RCC 7860 (cell line): ENCODE measurements at regions not wholly inside any gene's neighbourhood (a gene's known extent, or its start where the extent isn't known, plus 50 kb on each side); places are given as distances from the start of the nearest gene placed in this dataset.
"Not testable (repeated sequence)": the region's sequence is repeated elsewhere in the genome, so short reads cannot be mapped to it uniquely, and the experiment has no call there.

Source experiments
- DNase-seq: peaks from one replicate; pipeline ENCODE4 v3.0.0-alpha.2; 2015; ENCODE audit warnings: low spot score
- FAIRE-seq: peaks from 2 replicates; lab custom pipeline; 2012; peaks lifted over from hg19 to GRCh38; lab: Jason Lieb, UNC

DNA sequence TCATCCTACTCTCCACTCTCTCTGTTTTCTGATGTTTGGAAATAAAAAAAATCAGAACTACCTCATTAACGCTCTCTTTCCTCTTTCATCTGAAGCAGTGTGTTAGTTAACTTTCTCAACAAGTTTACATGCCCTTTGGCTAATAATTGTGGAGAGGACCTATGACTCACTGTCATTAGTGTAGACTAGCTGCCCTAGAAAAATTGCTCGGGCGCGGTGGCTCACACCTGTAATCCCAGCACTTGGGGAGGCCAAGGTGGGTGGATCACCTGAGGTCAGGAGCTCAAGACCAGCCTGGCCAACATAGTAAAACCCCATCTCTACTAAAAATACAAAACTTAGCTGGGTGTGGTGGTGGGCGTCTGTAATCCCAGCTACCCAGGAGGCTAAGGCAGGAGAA is 94.5 kb upstream of the DPP6 start:
- not testable (repeated sequence) for DNase-seq, FAIRE-seq

DNA sequence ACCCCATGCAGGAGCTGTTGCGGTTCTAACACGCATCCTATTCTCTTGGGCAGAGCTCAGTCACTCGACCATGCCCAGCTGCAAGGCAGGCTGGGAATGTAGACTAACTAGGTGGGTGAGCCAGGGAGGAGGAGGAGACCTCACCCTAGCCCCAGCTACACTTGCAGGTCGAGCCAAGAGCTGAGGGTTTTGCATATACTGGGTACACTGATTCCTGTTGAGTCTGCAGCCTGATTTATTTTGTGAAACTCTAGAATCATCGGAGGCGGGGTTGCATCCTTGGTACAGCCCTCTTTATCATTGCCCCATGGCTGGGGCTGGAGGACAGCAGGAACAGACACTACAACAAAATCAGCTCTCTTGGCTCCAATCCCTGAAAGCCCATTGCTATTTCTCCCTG is 93.8 kb upstream of the DPP6 start:
- not testable (repeated sequence) for FAIRE-seq, DNase-seq

DNA sequence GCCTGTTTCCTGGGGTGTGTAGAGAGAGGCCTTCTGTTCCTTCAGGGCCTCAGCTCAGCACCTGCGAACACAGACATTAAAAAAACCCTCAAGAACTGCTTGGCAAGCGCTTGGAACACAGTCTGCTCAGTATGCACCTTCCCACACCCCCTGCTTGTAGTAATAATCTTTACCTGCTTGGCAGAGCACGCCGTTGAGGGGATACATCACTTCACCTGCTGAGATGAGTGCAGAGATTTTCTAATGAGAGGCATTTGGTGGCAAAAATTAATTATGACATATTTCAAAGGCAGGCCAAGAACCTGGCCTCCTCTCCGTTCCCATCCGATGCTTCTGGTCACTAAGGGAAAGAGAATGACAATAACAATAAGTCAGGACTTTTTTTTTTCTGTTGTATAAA is 93.4 kb upstream of the DPP6 start:
- not testable (repeated sequence) for FAIRE-seq, DNase-seq

DNA sequence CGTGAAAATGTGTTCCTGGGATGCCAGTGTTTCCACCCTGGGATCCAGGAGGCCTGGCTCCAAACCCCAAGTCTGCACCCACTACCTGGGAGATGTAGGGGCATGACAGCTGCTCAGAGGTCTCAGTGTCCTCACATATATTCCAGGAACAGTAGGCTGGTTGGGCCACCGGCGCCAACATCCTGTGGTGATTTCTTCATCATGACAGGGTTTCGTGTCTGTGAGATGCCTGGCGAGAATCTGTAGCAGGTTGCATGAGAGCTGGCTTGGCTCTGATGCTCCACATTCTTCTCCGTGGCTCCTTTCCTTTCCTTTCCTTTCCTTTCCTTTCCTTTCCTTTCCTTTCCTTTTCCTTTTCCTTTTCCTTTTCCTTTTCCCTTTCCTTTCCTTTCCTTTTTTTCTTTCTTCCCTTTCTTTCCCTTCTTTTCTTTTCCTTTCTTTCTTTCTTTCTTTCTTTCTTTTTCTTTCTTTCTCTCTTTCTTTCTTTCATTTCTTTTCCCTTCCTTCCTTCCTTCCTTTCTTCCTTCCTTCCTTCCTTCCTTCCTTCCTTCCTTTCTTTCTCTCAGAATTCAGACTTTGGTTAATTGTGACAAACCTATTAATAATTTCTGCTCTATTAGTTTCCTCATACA is 87.6 kb upstream of the DPP6 start:
- not testable (repeated sequence) for DNase-seq, FAIRE-seq

DNA sequence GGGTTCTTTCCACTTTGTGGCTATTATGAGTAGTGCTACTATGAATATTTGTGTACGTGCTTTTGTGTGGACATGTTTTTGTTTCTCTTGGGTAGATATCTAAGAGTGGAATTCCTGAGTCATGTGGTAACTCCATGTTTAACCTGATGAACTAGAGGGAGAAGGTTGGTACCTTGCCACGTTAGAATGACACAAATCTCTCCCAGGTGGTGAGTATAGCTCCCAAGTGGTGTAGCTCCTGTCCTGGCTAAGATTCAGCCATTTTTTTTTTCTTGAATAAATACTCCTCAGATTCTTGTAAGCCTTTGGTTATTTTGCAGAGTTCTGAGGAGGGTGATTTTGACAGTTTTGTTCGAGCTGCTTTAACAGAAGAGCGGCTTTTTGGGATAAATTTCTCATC is 83.2 kb upstream of the DPP6 start:
- not testable (repeated sequence) for DNase-seq, FAIRE-seq

DNA sequence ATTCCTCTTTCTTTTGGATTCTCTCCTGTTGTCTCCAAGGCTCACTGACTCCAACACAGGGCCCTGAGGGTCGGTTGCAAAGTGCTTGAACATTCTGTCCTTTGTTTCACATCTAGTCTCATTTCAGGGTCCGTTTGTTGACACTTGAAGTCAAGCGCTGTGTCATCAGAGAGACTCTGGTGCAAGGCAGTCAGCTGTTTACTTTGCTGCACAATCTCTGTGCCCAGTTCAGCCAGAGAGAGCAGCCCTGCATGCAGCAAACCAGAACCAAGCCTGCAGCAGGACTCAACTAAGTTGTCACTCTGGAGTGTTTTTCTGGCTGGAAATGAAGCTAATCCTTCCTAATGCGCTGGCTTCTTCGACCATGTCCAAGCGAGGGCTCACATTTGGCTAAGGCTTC is 77.6 kb upstream of the DPP6 start:
- FAIRE-seq, DNase-seq: not testable (repeated sequence)

DNA sequence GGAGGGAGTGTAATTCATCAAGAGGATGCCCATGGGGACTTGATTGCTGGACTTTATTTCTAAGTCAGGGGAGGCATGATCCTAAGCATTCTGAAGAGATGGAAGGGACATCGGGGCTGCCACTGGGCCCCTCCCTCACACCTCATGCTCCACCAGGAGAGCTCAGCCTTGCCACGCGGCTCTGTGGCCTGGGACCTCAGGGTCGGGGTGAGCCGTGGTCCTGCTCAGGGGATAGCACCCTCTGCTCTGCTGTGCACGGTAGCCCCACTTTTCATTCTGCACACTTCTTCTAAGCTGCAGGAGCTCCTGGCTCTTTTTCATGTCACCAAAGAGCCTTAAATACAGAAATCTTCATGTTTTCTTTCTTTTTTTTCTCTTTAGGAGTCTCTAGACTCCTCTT is 75.5 kb upstream of the DPP6 start:
- DNase-seq, FAIRE-seq: not testable (repeated sequence)

DNA sequence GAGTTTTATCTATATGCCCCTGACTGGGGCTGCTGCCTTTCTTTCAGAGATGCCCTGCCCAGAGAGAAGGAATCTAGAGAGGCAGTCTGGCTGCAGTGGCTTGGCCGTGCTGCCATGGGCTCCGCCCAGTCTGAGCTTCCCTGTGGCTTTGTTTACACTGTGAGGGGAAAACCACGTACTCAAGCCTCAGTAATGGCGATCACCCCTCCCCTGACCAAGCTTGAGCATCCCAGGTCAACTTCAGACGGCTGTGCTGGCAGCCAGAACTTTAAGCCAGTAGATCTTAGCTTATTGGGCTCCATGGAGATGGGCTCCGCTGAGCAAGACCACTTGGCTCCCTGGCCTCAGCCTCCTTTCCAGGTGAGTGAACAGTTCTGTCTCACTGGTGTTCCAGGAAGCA is 69.0 kb upstream of the DPP6 start:
- not testable (repeated sequence) for FAIRE-seq, DNase-seq

DNA sequence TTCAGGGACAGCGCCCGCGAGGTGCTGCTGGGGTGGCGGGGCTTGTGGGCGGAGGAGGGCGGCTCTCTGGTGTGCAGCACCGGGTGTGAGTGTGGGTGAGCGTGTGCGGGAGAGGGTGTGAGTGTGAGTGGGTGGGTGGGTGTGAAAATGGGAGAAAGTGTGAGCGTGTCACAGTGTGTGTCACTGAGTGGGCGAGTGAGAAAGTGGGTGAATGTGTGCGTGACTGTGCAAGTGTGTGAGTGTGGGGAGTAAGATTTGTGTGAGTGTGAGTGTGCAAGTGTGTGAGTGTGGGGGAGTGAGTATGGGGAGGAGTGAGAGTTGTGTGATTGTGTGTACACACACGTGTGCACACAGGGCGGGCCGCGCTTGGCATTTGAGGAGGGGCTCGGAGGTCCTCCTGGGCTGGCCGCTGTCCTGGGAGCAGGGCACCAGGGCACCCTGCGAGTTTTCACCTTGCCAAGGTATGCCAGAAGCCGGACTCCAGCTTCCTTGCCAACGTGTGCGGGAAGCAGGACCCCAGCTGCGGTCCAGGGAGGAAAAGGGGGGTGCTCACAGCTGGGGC is 63.1 kb upstream of the DPP6 start:
- FAIRE-seq, DNase-seq: not testable (repeated sequence)

DNA sequence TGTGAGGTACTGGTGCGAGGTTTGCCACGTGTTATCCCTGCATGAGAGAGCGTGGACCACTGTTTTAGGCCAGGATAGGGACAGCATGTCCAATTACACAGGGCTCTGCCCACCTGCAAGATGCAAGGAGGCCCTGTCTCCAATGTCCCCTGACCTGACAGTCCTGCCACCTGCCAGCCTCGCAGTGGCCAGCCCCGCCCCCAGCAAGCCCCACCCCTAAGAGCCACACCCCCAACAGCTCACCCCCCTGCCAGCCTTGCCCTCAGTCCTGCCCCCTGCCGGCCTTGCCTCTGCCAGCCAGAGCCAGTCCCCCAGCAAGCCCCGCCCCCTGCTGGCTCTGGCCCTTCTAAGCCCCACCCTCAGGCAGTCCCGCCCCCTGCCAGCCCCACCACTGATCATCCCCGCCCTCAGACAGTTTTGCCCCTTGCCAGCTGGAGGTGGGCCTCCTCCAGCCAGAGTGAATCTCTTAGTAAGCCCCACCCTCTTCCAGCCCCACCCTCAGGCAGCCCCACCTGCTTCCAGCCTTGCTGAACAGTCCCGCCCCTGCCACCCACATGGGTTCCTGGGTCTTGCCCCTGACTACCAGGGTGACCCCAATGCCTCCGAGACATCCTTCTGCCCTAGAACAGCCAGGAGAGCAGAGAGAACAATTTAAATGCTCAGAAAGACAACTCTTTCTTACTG is 62.3 kb upstream of the DPP6 start:
- not testable (repeated sequence) for DNase-seq, FAIRE-seq

DNA sequence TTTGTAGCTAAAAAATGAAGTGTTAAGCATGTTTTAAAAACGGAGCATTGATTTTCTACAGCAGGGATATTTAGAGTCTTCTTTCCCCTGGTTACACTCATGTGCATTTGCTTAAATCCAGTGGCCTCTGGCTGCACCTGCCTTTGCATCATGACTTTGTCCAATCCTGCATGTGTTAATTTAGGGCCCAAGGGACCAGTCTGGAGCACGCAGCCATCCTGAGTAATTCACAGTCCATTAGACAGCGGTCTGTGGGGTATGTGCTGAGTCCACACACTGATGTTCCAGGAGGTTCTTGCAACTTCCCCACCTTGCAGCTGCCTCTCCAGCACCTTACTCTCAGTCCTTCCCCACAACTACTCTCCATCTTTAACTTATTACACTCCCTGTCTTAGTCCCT is 60.7 kb upstream of the DPP6 start:
- not testable (repeated sequence) for FAIRE-seq, DNase-seq

DNA sequence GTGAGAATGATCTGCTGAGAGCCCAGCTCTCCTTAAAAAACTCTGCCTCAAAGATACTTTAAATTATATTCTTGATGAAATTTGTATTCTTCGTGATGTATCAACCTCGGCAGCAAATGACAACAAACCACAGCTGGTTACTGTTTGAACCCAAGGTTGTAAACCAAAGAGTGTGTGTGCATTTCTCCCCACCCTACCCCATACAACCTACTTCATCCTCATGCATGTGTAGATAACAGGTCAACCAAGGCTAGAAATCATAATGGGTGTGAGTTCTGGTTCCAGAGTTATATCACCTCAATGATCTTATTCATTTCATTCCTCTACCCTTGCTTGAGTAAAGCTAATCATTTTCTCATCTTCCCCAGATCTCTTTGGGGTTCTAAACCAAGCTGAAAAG is 58.8 kb upstream of the DPP6 start:
- not testable (repeated sequence) for FAIRE-seq, DNase-seq

DNA sequence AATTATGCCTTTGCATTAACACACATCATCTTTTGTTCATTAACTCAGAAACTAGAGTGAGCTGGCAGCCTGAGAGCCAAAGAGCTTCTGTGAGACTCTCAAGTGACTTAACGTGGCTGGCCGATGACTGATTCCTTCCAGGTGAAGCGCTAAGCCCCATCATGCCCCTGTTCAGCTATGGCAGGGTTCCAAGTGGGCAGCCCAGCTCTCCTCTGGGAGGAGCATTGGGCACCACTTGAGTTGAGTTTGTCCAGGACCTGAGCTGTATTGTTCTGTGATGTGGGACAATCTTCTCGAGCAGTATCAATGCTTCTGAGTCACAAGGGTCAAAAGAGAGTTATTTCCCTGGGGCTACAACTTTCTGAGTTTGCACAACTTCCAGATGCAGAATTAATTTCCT is 53.3 kb upstream of the DPP6 start:
- DNase-seq, FAIRE-seq: not testable (repeated sequence)
